Epithelial cell of proximal tubule (primary cell): ENCODE measurements at regions not wholly inside any gene's neighbourhood (a gene's known extent, or its start where the extent isn't known, plus 50 kb on each side); places are given as distances from the start of the nearest gene placed in this dataset.
"Not testable (repeated sequence)": the region's sequence is repeated elsewhere in the genome, so short reads cannot be mapped to it uniquely, and the experiment has no call there.

Source experiments
- DNase-seq: peaks from one replicate; pipeline ENCODE4 v3.0.0-alpha.2; 2011; ENCODE audit warnings: low read depth
- H3K4me3 ChIP-seq: 2 replicates; pipeline ENCODE4 v1.5.1; 2011; ENCODE audit warnings: low read depth, mild to moderate bottlenecking, low read length
- TF ChIP-seq, protein P1 (sequence below): conservative IDR thresholded peaks from 2 replicates; pipeline ENCODE4 v1.5.1; 2012; ENCODE audit warnings: low read depth, mild to moderate bottlenecking, low read length

GRCh38 chr16:5188989-5189352 is 91.4 kb upstream of the EEF2KMT start:
- H3K4me3 ChIP-seq = no peak overlapping the region
- no peak for DNase-seq
- TF ChIP-seq, protein P1, sequence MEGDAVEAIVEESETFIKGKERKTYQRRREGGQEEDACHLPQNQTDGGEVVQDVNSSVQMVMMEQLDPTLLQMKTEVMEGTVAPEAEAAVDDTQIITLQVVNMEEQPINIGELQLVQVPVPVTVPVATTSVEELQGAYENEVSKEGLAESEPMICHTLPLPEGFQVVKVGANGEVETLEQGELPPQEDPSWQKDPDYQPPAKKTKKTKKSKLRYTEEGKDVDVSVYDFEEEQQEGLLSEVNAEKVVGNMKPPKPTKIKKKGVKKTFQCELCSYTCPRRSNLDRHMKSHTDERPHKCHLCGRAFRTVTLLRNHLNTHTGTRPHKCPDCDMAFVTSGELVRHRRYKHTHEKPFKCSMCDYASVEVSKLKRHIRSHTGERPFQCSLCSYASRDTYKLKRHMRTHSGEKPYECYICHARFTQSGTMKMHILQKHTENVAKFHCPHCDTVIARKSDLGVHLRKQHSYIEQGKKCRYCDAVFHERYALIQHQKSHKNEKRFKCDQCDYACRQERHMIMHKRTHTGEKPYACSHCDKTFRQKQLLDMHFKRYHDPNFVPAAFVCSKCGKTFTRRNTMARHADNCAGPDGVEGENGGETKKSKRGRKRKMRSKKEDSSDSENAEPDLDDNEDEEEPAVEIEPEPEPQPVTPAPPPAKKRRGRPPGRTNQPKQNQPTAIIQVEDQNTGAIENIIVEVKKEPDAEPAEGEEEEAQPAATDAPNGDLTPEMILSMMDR = no peak

- no peak for DNase-seq
- no peak overlapping the region for H3K4me3 ChIP-seq
- TF ChIP-seq, protein P1 = no peak
Observed at GRCh38 chr16:5188318-5188988, 90.9 kb upstream of the EEF2KMT start.

GRCh38 chr16:5187402-5187952 is 89.9 kb upstream of the EEF2KMT start:
- DNase-seq = no peak
- no peak overlapping the region for H3K4me3 ChIP-seq
- TF ChIP-seq, protein P1 = no peak

DNA sequence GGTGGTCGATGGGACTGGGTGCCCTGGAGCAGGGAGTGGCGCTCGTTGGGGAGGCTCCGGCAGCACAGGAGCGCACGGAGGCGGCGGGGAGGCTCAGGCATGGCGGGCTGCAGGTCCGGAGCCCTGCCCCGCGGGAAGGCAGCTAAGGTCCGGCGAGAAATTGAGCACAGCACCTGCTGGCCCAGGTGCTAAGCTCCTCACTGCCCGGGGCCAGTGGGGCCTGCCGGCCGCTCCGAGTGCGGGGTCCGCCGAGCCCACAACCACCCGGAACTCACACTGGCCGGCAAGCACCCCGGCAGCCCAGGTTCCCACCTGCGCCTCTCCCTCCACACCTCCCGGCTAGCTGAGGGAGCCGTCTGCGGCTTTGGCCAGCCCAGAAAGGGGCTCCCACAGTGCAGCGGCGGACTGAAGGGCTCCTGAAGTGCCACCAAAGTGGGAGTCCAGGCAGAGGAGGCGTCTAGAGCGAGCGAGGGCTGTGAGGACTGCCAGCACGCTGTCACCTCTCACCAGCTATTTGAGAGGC is 88.8 kb upstream of the EEF2KMT start:
- no peak for DNase-seq
- TF ChIP-seq, protein P1 = no peak

GRCh38 chr16:5176505-5176904 is 78.9 kb upstream of the EEF2KMT start:
- no peak for DNase-seq
- no peak overlapping the region for H3K4me3 ChIP-seq
- TF ChIP-seq, protein P1 = no peak

More for the DNA sequence above, 88.8 kb upstream of the EEF2KMT start:
- no peak overlapping the region for H3K4me3 ChIP-seq

GRCh38 chr16:5175266-5175665 is 77.7 kb upstream of the EEF2KMT start:
- TF ChIP-seq, protein P1 = no peak
- H3K4me3 ChIP-seq = no peak overlapping the region

GRCh38 chr16:5166486-5166885 is 68.9 kb upstream of the EEF2KMT start:
- no peak overlapping the region for H3K4me3 ChIP-seq
- TF ChIP-seq, protein P1 = no peak
- no peak for DNase-seq

More at GRCh38 chr16:5175266-5175665, 77.7 kb upstream of the EEF2KMT start:
- no peak for DNase-seq

DNA sequence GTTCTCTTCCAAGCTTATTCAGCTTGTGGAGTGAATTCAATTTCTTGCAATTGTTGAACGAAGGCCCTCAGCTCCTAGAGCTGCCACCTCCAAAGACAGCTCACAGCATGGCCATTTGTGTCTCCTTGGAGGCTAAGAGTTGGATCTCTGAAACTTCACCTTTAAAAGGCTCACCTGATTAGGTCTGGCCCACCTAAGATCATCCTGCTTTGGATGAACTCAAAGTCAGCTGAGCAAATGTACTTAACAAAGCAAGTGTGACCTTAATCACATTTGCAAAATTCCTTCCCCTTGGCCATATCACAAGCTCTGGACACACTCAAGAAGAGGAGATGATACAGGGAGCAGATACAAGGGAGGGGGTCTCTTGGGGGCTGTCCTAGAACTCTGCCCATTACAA is 67.8 kb upstream of the EEF2KMT start:
- H3K4me3 ChIP-seq, DNase-seq: not testable (repeated sequence)

GRCh38 chr16:5162801-5163200 is 65.2 kb upstream of the EEF2KMT start:
- DNase-seq, H3K4me3 ChIP-seq: not testable (repeated sequence)

DNA sequence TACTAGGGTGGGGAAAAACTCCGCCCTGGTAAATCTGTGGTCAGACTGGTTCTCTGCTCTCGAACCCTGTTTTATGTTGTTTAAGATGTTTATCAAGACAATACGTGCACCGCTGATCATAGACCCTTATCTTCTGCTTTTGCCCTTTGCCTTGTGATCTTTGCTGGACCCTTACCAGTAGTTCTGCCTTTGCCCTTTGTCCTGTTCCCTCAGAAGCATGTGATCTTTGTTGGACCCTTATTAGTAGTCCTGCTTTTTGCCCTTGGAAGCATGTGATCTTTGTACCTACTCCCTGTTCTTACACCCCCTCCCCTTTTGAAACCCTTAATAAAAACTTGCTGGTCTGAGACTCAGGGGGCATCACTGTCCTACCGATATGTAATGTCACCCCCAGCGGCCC is 64.3 kb upstream of the EEF2KMT start:
- not testable (repeated sequence) for H3K4me3 ChIP-seq, DNase-seq
